K562 (cell line): ENCODE measurements at regions not wholly inside any gene's neighbourhood (a gene's known extent, or its start where the extent isn't known, plus 50 kb on each side); places are given as distances from the start of the nearest gene placed in this dataset.

Source experiments
- CREBBP ChIP-seq: IDR thresholded peaks from one replicate; pipeline ENCODE4 v1.6.1; 2012; ENCODE audit warnings: low read depth, mild to moderate bottlenecking, control low read depth, inconsistent platforms, low read length
- L3MBTL2 ChIP-seq: fragments of 450-650 bp; IDR thresholded peaks from 2 replicates; pipeline ENCODE4 v1.6.1; 2016; ENCODE audit warnings: mild to moderate bottlenecking, moderate library complexity
- MGA ChIP-seq: fragments of 450-650 bp; IDR thresholded peaks from 2 replicates; pipeline ENCODE4 v1.6.1; 2016; ENCODE audit warnings: mild to moderate bottlenecking, moderate library complexity
- NR2C1 ChIP-seq, 2 experiments: fragments of 450-650 bp; IDR thresholded peaks; 2 replicates each; pipeline ENCODE4 v1.6.1; 2017; ENCODE audit warnings: mild to moderate bottlenecking in 2 of 2, antibody characterized with exemption in 1 of 2, inconsistent platforms in 1 of 2, missing compliant biosample characterization in 1 of 2, missing genetic modification characterization in 1 of 2
- SOX6 ChIP-seq: fragments of 450-650 bp; IDR thresholded peaks from 2 replicates; pipeline ENCODE4 v1.6.1; 2014; ENCODE audit warnings: mild to moderate bottlenecking
- TARDBP ChIP-seq: fragments of 450-650 bp; IDR thresholded peaks from 2 replicates; pipeline ENCODE4 v1.6.1; 2016

GRCh38 chr12:126228936-126229335 lies 1163.7 kb downstream of the AACS start (continued):
- TF ChIP-seq MGA = no peak
- no peak for TF ChIP-seq L3MBTL2
- TF ChIP-seq CREBBP = no peak
- no peak for TF ChIP-seq TARDBP
- TF ChIP-seq NR2C1 (IDR thresholded peaks at IDR 0.05) = no peak
- no peak for TF ChIP-seq NR2C1 (tag; IDR thresholded peaks at IDR 0.05)
- no peak for TF ChIP-seq SOX6
